Mammary epithelial cell (primary cell): ENCODE measurements at regions not wholly inside any gene's neighbourhood (a gene's known extent, or its start where the extent isn't known, plus 50 kb on each side); places are given as distances from the start of the nearest gene placed in this dataset.
A peak's percentile ranks its signal among the peaks of the same experiment; 100 is the strongest.

Source experiments
- CTCF ChIP-seq, 2 donors: IDR thresholded peaks in 1 of 2; conservative IDR thresholded peaks in 1 of 2; 2 replicates each; pipeline ENCODE4 v1.5.1; 2011 to 2012; ENCODE audit warnings: inconsistent platforms in 2 of 2, low read length in 2 of 2, mild to moderate bottlenecking in 2 of 2, control low read depth in 1 of 2, low read depth in 1 of 2; ENCODE audit not compliant: insufficient read depth in 1 of 2; ENCODE audit errors: extremely low read depth in 1 of 2
- EZH2 ChIP-seq: IDR thresholded peaks from 2 replicates; pipeline ENCODE4 v1.6.1; 2012; ENCODE audit warnings: low read length, inconsistent platforms, borderline replicate concordance

GRCh38 chr7:112665709-112666108, 124.5 kb downstream of the TMEM168 start:
- TF ChIP-seq CTCF (conservative IDR thresholded peaks at IDR 0.05 in 1 of 2, IDR thresholded peaks at IDR 0.05 in 1 of 2; ENCODE audit: extremely low read depth in 1 of 2, insufficient read depth in 1 of 2, low read depth in 1 of 2, low read length in 2 of 2): peak; percentile 16 to 61
- TF ChIP-seq EZH2: no peak
